ENCODE measurements at regions not wholly inside any gene's neighbourhood (a gene's known extent, or its start where the extent isn't known, plus 50 kb on each side); places are given as distances from the start of the nearest gene placed in this dataset.

DNA sequence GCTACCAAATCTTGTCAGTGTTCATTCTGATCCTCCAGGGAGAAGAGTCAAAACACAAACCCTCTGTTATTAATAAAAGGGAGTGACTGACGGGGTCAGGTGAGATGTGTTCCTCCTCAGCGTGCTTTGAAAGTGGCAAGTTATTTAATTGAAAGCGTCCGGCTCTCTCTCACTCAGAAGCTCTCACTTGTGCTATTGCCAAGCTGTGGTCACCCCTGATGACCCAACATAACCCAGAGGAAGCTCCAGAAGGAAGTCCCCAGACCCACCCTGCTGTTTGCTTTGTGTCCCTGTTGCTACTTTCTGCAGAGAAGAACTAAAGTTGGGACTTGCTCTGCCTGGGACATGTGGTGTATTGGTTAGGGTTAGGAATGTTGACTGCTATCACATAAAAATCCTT lies 235.6 kb downstream of the EDEM1 start:
- H3K27me3 ChIP-seq (ENCODE audit: low read depth) = no peaks in the 10 kb centered on the region
- DNase-seq (no peak), ATAC-seq (peak; percentile 50 to 63)
- no peak overlapping the region for H3K27ac ChIP-seq
- no peaks in the 10 kb centered on the region for H3K36me3 ChIP-seq
- no peak overlapping the region for H3K4me3 ChIP-seq
- TF ChIP-seq, protein P1, sequence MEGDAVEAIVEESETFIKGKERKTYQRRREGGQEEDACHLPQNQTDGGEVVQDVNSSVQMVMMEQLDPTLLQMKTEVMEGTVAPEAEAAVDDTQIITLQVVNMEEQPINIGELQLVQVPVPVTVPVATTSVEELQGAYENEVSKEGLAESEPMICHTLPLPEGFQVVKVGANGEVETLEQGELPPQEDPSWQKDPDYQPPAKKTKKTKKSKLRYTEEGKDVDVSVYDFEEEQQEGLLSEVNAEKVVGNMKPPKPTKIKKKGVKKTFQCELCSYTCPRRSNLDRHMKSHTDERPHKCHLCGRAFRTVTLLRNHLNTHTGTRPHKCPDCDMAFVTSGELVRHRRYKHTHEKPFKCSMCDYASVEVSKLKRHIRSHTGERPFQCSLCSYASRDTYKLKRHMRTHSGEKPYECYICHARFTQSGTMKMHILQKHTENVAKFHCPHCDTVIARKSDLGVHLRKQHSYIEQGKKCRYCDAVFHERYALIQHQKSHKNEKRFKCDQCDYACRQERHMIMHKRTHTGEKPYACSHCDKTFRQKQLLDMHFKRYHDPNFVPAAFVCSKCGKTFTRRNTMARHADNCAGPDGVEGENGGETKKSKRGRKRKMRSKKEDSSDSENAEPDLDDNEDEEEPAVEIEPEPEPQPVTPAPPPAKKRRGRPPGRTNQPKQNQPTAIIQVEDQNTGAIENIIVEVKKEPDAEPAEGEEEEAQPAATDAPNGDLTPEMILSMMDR (IDR thresholded peaks at IDR 0.05) = no peak
- intact Hi-C loops (cut with DNase I) = no loop called here
- H3K9me3 ChIP-seq = no peaks in the 10 kb centered on the region
- peaks cover 7% of the 10 kb centered on the region for H3K4me1 ChIP-seq

GRCh38 chr3:5423523-5423922 lies 236.0 kb downstream of the EDEM1 start:
- no peak overlapping the region for H3K27ac ChIP-seq
- DNase-seq (no peak), ATAC-seq (peak in 1 of 2 donors; percentile 60)
- H3K36me3 ChIP-seq = no peaks in the 10 kb centered on the region
- intact Hi-C loops (cut with DNase I) = no loop called here
- TF ChIP-seq, protein P1 (IDR thresholded peaks at IDR 0.05) = no peak
- H3K4me1 ChIP-seq = peaks cover 7% of the 10 kb centered on the region
- H3K9me3 ChIP-seq = no peaks in the 10 kb centered on the region
- H3K27me3 ChIP-seq (ENCODE audit: low read depth) = no peaks in the 10 kb centered on the region
- no peak overlapping the region for H3K4me3 ChIP-seq

DNA sequence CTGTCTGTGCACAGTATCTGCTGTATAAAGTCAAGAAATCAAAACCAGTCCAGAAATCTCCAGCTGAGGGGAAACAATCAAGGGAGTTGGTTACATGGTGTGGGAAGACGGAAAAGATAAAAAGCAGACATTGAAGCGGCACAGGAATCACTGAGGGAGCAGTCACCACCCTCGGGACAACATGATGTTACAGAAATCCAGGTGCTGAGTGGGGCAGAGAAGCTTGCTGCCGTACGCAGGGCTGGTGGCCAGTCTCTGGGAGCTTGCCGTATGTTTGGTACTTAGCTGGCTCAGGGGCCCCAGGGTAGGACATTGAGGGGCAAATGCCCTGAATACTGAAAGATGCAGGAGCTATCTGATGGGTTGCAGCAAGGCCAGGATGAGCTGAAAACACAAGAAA lies 237.9 kb downstream of the EDEM1 start:
- ATAC-seq (no peak), DNase-seq (no peak)
- no peak overlapping the region for H3K4me3 ChIP-seq
- H3K27ac ChIP-seq = no peak overlapping the region
- no peaks in the 10 kb centered on the region for H3K36me3 ChIP-seq
- TF ChIP-seq, protein P1 (IDR thresholded peaks at IDR 0.05) = no peak
- no peaks in the 10 kb centered on the region for H3K9me3 ChIP-seq
- intact Hi-C loops (cut with DNase I) = no loop called here
- no peaks in the 10 kb centered on the region for H3K27me3 ChIP-seq (ENCODE audit: low read depth)
- H3K4me1 ChIP-seq = peaks cover 7% of the 10 kb centered on the region

GRCh38 chr3:5426094-5426883 lies 238.8 kb downstream of the EDEM1 start:
- TF ChIP-seq, protein P1 (IDR thresholded peaks at IDR 0.05) = peak; percentile 74

GRCh38 chr3:5427021-5427420 lies 239.5 kb downstream of the EDEM1 start:
- Histone ChIP-seq H3K36me3 (no peaks in the 10 kb centered on the region), H3K4me1 (peaks cover 7% of the 10 kb centered on the region), H3K4me3 (no peak overlapping the region), H3K27ac (no peak overlapping the region), H3K9me3 (no peaks in the 10 kb centered on the region), H3K27me3 (ENCODE audit: low read depth) (no peaks in the 10 kb centered on the region)
- ATAC-seq = no peak
- no peak for DNase-seq
- TF ChIP-seq, protein P1 (IDR thresholded peaks at IDR 0.05) = no peak
- intact Hi-C loops (cut with DNase I) = no loop called here

More at GRCh38 chr3:5426094-5426883, 238.8 kb downstream of the EDEM1 start:
- Histone ChIP-seq H3K36me3 (no peaks in the 10 kb centered on the region), H3K27ac (no peak overlapping the region), H3K4me1 (peaks cover 7% of the 10 kb centered on the region), H3K9me3 (no peaks in the 10 kb centered on the region), H3K4me3 (no peak overlapping the region), H3K27me3 (ENCODE audit: low read depth) (no peaks in the 10 kb centered on the region)
- intact Hi-C loops (cut with DNase I) = no loop called here
- peak; percentile 86 for DNase-seq
- peak; percentile 85 to 86 for ATAC-seq
